ENCODE measurements at regions not wholly inside any gene's neighbourhood (a gene's known extent, or its start where the extent isn't known, plus 50 kb on each side); places are given as distances from the start of the nearest gene placed in this dataset.

DNA sequence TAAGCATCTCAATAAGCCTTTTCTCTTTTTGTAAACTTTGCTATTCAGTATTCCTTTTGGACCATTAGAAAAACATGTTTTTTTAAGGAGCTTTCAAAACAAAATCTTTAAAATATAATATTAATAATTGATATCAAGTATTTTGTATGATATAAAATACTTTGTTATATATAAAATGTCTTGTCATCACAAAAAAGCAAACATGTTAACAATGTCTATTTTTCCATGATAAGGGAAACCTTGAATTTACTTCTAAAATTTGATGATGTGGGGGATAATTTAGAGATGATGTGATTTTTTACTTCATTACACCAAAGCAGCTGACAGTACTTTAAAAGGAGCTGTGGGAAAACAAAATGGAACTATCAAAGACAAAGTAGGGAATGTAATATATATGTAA lies 887.7 kb downstream of the SI start:
- H3K9ac ChIP-seq (ENCODE audit: insufficient read depth, low read length, poor library complexity, severe bottlenecking) = no peak overlapping the region
- H3K9me3 ChIP-seq (replicated peaks in 1 of 2; ENCODE audit: control insufficient read depth in 1 of 2, insufficient read depth in 1 of 2, low read length in 2 of 2) = peaks cover 7 to 9% of the 10 kb centered on the region in 2 donors
- H4K20me1 ChIP-seq (ENCODE audit: insufficient read depth, low read length) = no peaks in the 10 kb centered on the region
- no peak overlapping the region for H2AFZ ChIP-seq (ENCODE audit: insufficient read depth, low read depth, low read length, poor library complexity, severe bottlenecking)
- H3K4me3 ChIP-seq (replicated peaks in 1 of 3; ENCODE audit: low read depth in 2 of 3, low read length in 3 of 3) = no peak overlapping the region
- Mint-ChIP-seq H3K4me3 (no peak overlapping the region), H3K36me3 (no peaks in the 10 kb centered on the region), H3K27me3 (ENCODE audit: low read depth in 3 of 3) (peaks cover 0 to 3% (median 0%) of the 10 kb centered on the region in 3 donors), H3K27ac (no peak overlapping the region), H3K9me3 (peaks cover 0 to 7% (median 3%) of the 10 kb centered on the region in 7 donors), H3K4me1 (no peaks in the 10 kb centered on the region)
- H3K4me2 ChIP-seq (replicated peaks; ENCODE audit: extremely low read depth, low read length, poor library complexity, severe bottlenecking) = no peak overlapping the region
- no peaks in the 10 kb centered on the region for H3K36me3 ChIP-seq (replicated peaks in 1 of 2; ENCODE audit: control insufficient read depth in 1 of 2, insufficient read depth in 2 of 2, low read length in 2 of 2)
- intact Hi-C loops (cut with micrococcal nuclease) = no loop called here
- TF ChIP-seq, protein P1, sequence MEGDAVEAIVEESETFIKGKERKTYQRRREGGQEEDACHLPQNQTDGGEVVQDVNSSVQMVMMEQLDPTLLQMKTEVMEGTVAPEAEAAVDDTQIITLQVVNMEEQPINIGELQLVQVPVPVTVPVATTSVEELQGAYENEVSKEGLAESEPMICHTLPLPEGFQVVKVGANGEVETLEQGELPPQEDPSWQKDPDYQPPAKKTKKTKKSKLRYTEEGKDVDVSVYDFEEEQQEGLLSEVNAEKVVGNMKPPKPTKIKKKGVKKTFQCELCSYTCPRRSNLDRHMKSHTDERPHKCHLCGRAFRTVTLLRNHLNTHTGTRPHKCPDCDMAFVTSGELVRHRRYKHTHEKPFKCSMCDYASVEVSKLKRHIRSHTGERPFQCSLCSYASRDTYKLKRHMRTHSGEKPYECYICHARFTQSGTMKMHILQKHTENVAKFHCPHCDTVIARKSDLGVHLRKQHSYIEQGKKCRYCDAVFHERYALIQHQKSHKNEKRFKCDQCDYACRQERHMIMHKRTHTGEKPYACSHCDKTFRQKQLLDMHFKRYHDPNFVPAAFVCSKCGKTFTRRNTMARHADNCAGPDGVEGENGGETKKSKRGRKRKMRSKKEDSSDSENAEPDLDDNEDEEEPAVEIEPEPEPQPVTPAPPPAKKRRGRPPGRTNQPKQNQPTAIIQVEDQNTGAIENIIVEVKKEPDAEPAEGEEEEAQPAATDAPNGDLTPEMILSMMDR (IDR thresholded peaks at IDR 0.05) = no peak
- no peaks in the 10 kb centered on the region for H3K79me2 ChIP-seq (ENCODE audit: insufficient read depth, low read length)
- H3K4me1 ChIP-seq (ENCODE audit: control insufficient read depth in 1 of 2, insufficient read depth in 2 of 2, low read length in 2 of 2) = no peaks in the 10 kb centered on the region
- DNase-seq = no peak
- no peaks in the 10 kb centered on the region for H3K27me3 ChIP-seq (ENCODE audit: control insufficient read depth in 2 of 2, insufficient read depth in 2 of 2, low read length in 2 of 2)
- H3K27ac ChIP-seq (ENCODE audit: low read depth in 1 of 2, low read length in 2 of 2) = no peak overlapping the region

DNA sequence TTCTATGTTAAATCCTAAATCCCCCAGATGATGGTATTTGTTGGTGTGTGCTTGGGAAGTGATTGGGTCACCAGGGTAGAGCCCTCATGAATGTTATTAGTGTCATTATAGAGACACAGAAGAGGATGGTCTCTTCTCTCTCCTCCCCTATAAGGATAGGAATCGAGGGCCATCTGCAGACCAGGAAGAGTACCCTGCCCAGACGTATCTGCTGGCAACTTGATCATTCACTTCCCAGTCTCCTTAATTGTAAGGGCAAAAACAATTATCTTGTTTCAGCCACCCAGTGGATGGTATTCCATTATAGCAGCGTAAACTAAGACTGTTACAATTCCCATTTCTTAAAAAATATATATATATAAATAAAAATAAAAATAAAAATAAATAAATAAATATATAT lies 892.2 kb downstream of the SI start:
- Histone ChIP-seq H3K9ac (ENCODE audit: insufficient read depth, low read length, poor library complexity, severe bottlenecking) (no peak overlapping the region), H3K4me2 (replicated peaks; ENCODE audit: extremely low read depth, low read length, poor library complexity, severe bottlenecking) (no peak overlapping the region), H3K27me3 (ENCODE audit: control insufficient read depth in 2 of 2, insufficient read depth in 2 of 2, low read length in 2 of 2) (no peaks in the 10 kb centered on the region), H4K20me1 (ENCODE audit: insufficient read depth, low read length) (no peaks in the 10 kb centered on the region), H3K4me3 (replicated peaks in 1 of 3; ENCODE audit: low read depth in 2 of 3, low read length in 3 of 3) (no peak overlapping the region), H3K79me2 (ENCODE audit: insufficient read depth, low read length) (no peaks in the 10 kb centered on the region), H3K9me3 (replicated peaks in 1 of 2; ENCODE audit: control insufficient read depth in 1 of 2, insufficient read depth in 1 of 2, low read length in 2 of 2) (peaks cover 11 to 14% of the 10 kb centered on the region in 2 donors), H3K27ac (ENCODE audit: low read depth in 1 of 2, low read length in 2 of 2) (no peak overlapping the region), H3K4me1 (ENCODE audit: control insufficient read depth in 1 of 2, insufficient read depth in 2 of 2, low read length in 2 of 2) (no peaks in the 10 kb centered on the region), H3K36me3 (replicated peaks in 1 of 2; ENCODE audit: control insufficient read depth in 1 of 2, insufficient read depth in 2 of 2, low read length in 2 of 2) (no peaks in the 10 kb centered on the region), H2AFZ (ENCODE audit: insufficient read depth, low read depth, low read length, poor library complexity, severe bottlenecking) (no peak overlapping the region)
- Mint-ChIP-seq H3K27ac (no peak overlapping the region), H3K4me1 (no peaks in the 10 kb centered on the region), H3K36me3 (no peaks in the 10 kb centered on the region), H3K4me3 (no peak overlapping the region), H3K27me3 (ENCODE audit: low read depth in 3 of 3) (peaks cover 0 to 3% (median 0%) of the 10 kb centered on the region in 3 donors), H3K9me3 (peaks cover 0 to 8% (median 4%) of the 10 kb centered on the region in 7 donors)
- WGBS (ENCODE audit: insufficient coverage) = no CpG with 5 or more reads among the region's 3 CpGs
- TF ChIP-seq, protein P1 (IDR thresholded peaks at IDR 0.05) = no peak
- DNase-seq = no peak
- intact Hi-C loops (cut with micrococcal nuclease) = no loop called here

Measured in CD14-positive monocyte (primary cell).